ENCODE measurements at regions not wholly inside any gene's neighbourhood (a gene's known extent, or its start where the extent isn't known, plus 50 kb on each side); places are given as distances from the start of the nearest gene placed in this dataset.

DNA sequence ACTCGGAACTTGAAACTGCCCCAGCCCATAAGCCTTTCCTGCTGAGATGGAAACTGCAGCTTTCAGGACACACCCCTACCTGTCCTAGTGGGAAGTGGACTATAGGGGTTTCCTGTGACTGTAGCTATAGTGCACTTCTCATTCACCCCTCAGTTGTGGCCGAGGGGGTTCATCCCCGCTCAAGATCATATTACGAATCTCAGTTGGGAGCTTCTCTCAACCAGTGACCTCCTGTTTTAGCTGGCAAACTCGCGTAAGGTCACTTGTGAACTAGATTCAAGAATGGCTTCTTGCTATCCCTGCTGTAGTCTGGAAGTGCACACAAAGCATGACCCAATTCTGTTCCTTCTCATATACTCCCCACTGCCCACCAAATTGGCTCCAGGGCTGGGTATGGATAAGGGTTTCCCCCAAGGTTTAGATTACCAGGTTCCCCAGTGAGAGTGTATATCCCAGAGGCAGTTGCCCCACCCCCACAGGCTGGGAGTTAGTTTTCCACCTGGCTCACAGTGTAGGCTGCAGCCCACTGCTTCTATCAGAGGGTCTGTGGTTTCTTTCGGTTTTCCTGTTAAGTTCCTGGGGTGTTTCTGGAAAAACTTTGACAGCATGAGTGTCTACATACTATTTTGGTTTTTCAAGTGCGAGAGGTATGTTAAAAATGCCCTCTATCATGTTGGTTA lies 812.9 kb downstream of the JRKL start:
- no peak for DNase-seq

DNA sequence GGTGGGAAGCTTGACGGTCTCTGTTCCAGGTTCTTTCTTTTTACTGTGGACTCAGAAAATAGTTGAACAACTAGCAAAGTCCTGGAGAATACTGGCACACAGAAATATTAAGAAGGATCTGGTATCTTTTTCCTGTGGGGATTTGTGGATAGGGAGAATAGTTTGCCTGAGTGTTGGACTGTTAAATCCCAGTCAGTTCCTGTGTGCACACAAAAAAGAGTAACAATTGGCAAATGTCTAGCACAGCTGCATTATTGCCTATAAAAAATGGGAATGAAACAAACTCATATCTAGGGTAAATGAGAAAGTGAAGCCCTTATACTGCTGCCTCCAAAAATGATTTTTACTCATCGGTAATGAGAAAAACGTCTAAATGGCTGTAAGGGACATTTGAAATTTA lies 828.2 kb downstream of the JRKL start:
- no peak for DNase-seq

DNA sequence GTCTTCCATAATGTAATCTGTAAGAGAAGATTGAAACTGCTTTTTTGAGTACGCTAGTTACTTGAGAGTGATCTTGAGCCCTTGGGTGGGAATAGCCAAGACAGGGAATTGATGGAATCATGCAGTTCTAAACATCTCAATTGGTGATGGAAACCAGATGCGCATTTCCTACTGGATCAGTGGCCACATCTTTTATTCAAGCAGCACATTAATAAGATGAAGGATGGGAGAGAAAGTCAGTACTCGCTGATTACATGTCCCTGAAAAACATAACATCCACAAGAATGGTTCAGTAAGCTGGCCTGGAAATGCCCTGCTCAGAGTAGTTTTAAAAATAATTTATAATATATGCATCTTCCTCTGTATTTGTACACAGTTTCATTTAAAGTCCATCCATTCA lies 833.8 kb downstream of the JRKL start:
- DNase-seq = no peak

DNA sequence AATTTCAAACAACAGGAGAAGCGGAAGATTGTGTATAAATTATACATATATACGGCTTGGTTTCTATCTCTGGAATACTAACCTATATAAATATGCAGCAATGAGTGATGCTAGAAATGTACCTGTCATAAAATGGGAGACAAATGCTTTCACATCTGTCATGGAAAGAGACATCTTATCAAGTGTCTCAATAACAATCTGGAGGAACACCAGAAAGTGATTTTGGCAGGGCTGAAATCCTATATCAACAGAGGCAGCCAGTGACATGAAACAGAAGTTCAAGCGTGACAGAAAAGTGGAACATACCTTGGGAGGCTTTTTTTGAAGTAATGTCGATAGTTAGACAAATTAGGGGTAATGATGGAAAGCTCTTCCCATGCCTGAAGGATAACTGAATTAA lies 834.6 kb downstream of the JRKL start:
- no peak for DNase-seq

DNA sequence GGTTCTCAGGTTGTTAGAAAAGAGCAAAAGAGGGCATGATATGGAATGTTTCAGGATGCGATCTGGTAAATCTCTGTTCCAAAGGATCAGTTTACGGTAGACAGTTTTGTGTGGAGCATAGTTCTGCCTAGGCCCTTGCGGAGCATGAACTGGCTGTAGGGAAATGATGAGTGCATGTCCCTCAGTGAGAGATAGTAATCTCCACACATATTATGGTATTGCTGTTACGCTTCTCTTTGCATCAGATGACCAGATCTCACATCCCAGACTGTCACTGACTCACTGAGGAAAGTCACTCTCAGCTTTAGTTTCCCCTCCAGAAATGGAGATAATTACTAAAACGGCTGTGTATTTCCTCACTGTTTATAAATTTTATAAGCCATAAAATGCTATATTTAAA lies 836.0 kb downstream of the JRKL start:
- no peak for DNase-seq

DNA sequence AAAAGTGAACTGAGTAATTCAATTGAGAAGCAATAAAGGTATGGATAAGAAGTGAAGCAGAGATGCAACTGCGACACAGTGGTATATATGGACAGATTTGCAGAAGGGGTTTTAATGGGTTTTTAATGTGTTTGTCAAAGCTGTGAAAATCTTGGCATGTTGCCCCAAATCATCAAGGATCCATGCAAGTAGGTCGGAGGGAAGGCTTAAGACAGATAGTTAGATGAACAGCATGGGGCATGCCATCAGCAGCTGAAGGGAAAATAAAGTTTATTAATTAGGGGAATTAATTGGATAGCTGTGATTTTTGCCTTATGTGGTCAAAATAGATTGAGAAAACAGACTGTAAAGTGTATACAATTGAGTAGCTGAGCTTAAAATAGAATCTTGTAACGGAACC lies 840.1 kb downstream of the JRKL start:
- no peak for DNase-seq

DNA sequence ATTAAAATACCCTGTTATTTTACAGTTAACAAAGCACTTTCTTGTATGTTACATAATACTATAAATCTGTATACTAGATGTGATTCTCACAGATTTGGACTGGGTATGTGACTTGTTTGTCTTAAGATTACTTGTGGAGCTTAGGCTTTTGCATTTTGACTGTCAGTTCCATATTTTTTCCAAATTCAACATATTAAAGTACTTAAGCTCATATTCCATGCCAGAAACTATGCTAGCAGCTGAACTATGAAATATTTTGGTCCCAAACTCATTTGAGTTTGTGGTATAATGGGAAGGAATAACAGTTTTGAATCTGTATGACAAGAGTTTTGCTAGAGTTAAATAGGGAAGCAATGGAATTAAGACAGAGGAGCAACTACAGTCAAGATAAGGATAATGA lies 841.4 kb downstream of the JRKL start:
- no peak for DNase-seq

DNA sequence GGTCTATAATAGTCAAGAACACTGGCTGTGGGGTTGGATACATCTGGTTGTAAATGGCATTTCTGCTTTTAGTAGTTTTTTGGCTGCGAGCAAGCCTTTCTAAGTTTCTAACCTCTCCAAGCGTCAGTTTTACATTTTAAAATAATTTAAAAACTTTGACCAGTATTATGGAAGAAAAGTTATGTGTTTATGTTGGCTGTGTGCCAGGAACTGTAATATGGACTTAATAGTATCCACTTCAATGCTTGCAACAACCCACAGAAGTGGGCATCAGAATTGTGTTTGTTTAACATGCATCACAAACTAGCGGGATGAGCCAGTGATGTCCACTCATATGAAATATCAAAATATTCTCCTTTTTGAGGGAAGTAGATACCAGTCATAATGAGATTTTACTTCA lies 844.2 kb downstream of the JRKL start:
- no peak for DNase-seq

DNA sequence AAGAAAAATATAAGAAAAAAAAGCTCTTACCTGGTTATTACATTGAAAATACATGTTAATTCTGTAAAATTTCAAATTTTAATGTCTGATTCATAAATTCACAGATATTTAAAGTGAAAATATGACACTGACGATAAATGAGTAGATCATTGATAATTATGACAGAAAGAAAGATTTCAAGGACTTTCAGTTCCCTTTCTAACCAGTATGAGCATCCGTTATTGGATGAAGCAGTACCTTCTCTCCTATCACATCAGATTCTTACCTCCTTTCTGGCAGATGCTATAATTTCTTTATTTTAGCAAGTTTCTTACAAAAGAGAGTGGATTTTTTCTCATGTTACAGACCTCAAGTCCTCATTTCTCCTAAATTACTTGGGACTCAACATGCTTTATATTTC lies 847.3 kb downstream of the JRKL start:
- DNase-seq = no peak

DNA sequence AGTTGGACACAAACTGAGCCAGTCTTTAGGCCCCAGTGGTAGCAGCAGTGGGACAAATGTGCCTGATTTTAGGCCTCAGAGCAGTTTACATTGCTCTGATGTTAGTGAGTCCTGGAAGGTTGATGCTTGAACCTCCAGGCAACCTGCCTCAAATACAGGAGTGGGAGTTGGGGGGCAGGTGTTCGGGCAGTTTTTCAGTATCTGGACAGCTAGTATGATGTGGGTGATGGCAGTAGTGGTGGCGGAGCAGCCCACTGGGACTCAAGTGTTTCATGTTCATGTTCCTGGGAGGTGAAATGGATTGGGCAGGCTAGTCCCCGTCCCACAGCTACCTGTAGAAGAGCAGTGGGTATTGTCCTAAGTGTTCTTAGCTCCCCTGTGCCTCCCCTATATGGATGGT lies 857.8 kb downstream of the JRKL start:
- no peak for DNase-seq

DNA sequence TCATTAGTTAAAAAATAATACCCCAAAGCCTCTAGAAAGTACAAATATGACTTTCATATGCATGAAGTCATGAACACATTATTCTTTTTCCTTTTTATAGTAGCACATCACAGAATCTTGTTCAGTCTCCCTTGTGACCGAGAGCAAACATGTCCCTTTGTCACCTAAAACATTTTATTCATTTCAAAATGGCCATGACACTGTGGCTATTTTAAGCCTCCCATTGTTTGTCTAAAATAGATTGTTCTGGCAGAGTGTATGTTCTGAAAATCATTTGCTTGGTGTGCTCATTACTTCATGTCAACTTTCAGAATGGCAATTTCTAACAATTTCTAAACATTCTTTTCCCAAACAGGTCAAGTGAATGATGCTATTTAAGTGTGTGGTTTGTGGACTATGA lies 865.0 kb downstream of the JRKL start:
- no peak for DNase-seq

DNA sequence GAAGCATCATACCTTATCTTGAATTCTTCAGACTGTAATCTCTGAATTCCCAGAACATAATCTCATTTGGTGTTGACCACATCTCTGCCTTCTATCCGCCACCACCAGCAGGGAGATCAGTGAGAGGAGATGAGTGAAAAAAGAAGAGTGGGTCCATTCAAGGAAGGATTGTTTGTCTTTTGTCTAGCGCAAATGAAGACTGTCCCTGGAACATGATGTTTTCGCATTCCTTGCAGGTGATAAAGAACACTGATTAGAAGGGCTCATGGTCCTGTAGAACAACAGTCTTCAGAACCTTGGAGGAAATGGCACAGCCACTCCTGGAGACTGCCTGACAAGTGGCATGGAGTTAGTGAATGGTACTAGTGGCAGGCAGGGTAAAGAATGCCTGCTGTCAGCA lies 869.6 kb downstream of the JRKL start:
- DNase-seq = no peak

DNA sequence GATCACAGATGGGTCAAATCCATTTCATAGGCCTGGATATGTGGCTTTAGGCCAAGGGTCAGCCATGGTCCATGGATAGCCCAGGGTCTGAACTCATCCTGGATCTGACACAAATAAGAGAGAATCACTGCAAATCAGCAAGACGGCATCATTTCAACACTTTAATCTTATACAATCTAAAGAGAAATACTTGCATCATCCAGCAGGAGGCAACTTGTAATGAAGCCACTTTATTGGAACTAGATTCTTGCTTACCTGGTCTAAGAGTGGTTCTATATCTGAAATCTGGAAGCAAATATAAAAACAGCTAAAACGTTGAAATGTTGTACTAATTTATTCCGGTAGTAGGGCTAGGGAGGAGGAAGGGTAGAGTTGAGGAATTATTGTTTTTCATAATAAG lies 870.1 kb downstream of the JRKL start:
- no peak for DNase-seq

DNA sequence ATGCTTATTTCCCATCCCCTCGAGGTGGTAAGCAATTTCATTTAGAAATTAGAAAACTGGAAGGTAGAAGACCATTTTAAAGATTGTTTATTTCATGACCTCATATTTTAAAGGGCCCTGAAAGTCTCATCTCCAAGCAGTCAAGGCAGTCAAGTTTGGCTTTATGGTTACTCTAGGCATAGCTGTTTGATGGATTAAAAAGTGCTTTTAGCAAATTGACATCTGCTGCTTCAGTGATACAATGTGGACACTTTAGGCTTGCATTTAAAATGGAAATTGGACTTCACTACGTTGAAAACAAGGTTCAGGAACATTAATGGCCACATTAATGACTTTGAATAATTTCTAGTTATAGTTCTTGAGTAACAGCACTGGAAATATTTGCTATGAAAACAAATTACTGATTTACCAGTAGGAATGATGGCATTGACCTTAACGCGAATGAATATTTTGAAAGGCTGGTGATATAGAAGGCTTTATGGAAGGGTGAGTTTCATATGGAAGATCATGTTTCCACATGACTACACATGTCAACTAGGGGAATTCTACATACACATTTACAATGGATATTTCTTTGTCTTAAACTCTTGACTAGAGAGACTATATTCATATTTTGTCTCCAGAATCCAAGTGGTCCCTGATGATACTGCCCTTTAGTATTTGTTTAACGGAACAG lies 873.5 kb downstream of the JRKL start:
- no peak for DNase-seq

DNA sequence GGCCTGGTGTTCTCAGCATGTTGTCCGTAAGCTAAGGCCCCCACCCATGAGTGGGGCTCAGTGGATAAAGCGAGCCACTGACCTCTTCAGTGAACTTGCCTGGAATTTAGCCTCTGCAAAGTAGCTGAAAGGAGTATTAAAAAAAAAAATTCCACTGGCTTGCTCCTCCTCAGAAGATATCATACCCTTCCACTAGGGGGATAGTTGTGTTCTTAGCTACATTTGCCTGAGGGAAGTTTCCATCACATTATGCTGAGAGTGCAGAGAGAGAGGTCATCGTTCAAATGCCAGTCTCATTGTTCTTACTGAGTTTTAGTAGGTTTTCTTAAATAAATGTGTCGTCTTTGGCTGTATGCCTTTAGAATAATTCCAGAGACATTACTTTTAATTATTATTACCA lies 879.7 kb downstream of the JRKL start:
- no peak for DNase-seq

DNA sequence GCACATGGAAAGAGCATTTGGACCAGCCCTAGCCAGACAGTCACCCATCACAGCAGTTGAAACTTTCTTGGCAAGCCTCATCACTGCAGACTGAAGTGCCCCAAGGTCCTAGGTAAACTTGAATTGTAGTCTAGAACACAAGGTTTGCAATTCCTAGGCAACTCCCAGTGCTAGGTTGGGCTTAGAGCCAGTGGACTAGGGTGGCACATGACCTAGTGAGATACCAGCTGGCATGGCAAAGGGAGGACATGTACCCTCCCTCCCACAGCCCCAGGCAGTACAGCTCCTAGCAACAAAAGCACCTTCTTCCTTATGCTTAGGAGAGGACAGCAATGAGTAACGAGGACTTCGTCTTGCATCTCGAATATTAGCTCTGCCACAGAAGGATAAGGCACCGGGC lies 889.5 kb downstream of the JRKL start:
- DNase-seq = no peak

DNA sequence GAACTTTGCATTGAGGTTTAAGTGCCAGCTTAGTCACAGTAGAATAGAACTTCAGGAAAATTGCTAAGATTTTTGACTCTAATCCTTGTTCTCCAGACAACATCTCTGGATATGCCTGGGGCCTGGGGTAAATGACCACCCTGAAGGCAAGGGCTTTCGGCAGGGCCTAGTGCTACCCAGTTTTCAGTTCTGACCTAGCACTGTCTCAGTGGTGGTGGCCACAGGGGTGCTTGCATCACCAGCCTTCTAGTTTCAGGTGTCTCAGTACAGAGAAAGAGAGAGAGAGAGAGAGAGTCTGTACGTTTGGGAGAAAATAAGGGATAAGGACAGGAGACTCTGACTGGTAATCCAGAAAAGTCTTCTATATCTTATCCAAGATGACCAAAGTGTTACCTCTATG lies 890.5 kb downstream of the JRKL start:
- no peak for DNase-seq

DNA sequence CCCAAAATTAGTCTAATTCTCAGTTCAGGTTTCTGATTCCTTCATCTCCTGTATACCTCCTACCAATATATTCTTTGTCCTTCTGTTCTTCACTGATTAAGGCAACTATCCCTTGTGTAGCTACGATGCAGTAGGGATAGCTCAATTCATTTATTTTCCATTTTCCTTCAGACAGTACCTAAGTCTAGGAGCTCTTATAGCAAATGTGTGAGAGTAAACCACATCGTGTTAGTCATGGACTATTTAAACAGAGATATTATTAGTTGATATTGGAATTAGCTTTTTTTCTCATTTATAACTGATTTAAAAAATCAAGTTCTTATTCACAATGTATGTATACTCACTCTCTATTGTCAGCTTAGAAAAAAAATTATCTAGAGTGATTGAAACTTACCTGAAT lies 900.0 kb downstream of the JRKL start:
- DNase-seq = no peak

DNA sequence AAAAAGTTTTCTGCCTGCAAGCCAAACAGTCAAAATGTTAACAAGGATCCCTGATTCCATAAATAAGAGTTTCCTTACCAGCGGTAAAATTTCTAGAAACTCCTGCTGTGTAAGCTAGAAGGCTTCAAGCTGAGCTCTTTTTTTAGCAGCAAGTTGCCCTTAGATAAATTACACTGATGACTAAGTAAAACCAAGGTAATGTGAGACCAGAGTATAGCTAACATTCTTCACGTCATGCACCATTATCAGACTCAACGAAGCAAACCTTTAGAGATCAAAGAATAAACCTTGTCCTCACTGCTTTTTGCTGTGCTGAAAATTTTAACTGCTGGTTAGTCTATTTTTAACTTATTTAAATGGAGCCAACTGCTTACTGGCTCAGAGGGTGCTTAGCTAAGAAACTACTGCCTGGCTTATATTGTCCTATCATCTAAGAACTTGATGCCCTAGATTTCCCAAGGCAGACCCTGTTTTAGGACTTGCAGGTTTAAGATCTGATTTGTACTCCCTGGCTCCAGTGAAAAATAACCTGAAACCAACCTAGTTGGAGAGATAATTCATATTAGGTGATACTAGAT lies 900.7 kb downstream of the JRKL start:
- no peak for DNase-seq

DNA sequence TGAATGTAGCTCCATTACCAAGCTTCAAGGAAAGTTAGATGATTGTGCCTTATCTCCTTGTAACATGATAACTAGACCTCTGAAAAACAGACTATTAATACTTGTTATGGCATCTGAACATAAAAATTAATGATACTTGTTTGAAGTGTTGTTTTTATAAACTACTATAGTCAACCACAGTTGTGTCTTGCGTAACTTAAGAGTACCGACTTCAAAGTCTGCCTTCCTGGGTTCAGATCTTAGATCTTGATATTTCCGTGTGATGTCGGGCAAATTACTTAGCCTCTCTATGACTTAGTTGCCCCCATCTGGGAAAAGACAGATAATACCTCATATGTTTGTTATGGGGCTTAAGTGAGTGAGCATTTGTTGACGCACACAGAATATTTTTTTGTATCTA lies 906.5 kb downstream of the JRKL start:
- no peak for DNase-seq

DNA sequence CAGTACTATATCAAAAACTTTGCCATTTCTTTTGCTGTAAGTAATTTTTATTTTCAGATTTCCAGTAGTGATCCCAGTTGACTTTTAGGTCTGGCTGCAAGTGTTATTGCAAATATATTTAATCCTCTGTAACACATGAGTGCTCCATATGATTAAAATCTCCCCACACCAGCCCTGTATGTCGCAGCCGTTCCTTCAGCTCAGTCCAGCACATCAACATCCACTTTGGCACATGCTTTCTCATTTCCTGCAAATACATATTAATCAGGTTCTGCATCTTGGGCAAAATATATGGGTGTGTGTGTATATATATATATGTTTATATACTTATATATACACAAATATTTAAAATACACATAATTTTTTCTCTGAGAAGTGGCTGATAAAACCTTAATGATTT lies 919.5 kb downstream of the JRKL start:
- DNase-seq = no peak

DNA sequence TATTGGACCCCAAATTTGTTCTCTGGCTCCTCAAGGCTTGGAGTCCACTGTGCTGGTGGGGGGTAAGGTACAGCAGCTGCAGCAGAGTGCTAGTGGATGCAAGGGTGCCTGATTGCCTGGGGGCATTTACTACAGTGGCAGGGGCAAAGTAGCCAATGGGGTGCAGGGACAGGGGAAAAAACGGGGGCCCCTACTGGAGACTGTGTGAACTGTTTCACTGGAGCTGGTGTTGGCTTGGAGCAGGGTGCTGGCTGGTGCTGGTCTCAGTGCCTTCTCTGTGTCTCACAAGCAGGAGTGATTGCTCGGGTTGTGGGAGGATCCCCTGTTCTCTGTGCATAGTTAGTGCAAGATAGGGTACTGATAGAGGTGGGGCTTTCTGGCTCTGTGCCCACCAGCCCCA lies 935.9 kb downstream of the JRKL start:
- DNase-seq = no peak

DNA sequence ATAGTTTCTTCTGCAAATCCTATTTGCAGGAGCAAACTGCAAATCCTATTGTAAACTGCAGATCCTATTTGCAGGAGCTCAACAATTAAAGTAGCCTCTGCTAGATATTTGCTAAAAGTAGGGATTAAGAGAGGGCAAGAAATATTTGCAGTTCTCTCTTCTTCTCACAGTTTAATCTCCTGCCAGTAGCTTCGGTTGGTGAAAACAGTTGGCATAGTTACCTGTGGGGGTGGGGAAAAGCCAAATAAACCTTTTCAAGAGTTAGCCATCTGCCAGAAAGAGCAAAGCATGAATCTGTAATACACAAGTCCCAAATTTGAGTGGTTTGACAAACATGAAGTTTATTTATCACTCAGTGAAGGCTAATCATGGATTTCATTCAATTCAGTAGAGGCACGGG lies 942.5 kb downstream of the JRKL start:
- DNase-seq = no peak

DNA sequence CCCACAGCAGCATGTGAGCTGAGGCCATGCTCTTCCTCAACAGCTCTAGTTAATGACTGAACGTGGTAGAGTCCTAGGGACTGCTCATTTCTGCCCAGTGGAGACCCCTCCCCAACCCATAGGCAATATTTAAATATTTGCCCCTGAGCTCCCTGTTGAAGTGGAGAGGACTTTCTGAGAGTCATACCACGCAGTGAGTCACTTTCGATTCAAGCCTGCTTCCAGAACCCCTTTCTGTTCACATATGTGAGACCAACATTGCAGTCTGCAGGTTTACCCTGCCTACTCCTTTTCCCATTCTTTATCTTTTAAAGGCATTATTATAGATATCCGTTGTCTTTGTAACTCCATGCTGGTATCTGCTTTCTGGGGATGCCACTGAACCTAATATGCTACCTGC lies 946.3 kb downstream of the JRKL start:
- no peak for DNase-seq

DNA sequence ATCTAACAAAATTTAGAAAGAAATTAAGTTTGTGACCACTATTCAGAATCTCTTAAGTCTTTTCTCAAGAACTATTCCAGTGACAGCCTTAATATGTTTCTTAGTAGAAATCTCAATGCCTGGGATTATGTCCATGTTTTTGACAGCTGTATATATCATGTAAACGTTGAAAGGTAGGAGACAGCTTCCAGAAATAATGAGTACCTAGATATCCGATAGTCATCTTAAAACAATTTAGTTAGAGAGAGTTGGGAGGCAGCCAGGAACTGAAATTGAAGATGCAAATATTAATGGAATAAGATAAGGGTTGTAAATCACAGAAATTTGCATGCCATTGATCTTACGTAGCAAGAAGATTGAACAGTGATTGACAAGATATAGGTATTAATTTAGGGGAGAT lies 955.2 kb downstream of the JRKL start:
- no peak for DNase-seq

Data from NCI-H1694 treated with DMSO at 0.1 percent for 48 hours (cell line).